Stimulated activated CD8-positive, alpha-beta memory T cell treated with anti-CD3 and anti-CD28 coated beads, Interleukin-15, amount 100 ng/mL, for 48 hours (primary cell): ENCODE measurements at regions not wholly inside any gene's neighbourhood (a gene's known extent, or its start where the extent isn't known, plus 50 kb on each side); places are given as distances from the start of the nearest gene placed in this dataset.

ENCODE experiments used
- DNase-seq, 2 donors: peaks; one replicate each; pipeline ENCODE4 v3.0.0-alpha.2; 2020; ENCODE audit warnings: low read depth in 2 of 2

DNA sequence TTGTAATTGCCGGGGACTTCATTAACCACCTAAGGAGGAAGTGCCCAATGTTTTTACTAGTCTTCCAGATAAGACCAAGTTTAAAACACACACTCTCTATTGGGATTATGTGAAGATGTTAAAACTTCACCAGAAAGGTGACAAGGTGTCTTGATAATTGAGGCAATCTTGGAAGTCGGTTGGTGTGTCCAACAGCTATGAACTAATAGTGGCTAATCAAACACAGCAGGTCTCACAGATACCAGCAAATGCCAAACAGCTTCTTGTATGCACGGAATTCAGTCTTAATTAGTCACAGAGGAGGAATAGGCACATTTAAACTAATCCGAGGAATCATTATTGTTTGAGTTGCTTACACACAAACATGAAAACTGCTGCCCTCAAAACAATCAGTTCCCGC is 214.5 kb downstream of the SEC61B start:
- DNase-seq, result no peak

- no peak for DNase-seq
Measured at GRCh38 chr9:99437145-99437544, 215.1 kb downstream of the SEC61B start.

GRCh38 chr9:99438596-99438995 is 216.5 kb downstream of the SEC61B start:
- no peak for DNase-seq

DNA sequence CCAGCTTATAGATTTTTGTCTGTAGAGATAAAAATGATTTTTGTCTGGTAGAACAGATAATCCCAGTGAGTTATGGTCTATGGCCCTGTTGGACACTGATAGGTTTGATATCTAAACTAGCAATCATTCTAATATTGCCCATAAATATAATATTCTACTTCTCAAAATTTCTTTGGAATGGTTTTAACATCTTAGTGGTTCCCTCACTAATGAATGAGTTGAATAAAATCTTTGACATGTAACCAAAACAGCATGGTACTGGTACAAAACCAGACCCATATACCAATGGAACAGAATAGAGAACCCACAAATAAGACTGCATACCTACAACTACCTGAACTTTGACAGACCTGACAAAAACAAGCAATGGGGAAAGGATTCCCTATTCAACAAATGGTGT is 219.7 kb downstream of the SEC61B start:
- DNase-seq, result no peak

DNA sequence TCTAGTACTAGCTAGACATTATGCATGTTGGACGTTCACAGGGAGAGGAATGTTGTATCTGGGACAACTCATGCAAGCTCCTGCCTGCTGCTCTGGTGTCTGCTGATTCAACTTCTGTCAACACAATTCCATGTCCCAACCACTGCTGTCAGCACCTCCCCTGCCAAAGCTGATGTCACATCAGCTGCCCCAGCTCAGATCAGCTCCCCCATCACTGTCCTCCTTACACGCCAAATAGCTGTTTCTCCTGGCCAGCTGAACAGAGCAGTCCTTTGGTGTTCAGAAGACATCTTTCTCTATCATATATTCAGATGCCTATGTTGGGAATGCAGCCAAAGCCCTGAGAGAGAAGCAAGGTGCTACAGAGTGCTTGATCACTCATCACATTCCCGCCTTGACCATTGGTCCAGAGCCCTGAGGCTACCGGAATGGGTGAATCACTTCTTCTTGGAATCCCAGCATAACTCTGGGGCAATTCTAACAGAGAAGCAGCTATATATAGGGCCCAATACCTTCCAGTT is 223.3 kb downstream of the SEC61B start:
- DNase-seq, result no peak

DNA sequence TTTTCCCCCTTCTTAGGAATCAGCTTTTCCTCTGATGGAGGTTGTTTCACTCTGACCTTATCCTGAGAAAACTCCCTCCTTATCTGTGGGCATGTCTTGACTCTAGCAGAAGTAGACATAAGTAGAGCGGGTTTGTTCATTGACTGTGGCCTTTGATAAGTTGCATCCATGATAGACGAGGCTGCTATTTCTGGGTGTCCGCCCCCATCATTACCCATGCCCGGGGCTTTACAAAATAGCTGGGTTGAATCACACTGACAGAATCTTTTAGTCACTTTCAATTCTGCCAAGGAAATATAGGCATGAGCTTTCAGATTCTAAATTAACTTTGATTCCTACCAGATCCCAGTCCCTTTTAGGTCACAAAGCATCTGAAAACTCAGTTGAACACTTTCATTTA is 223.8 kb downstream of the SEC61B start:
- no peak for DNase-seq

GRCh38 chr9:99447951-99448350 is 225.9 kb downstream of the SEC61B start:
- DNase-seq, result no peak

- no peak for DNase-seq
Measured at GRCh38 chr9:99449726-99450125, 227.6 kb downstream of the SEC61B start.

GRCh38 chr9:99451112-99451606 is 229.1 kb downstream of the SEC61B start:
- DNase-seq, result no peak

GRCh38 chr9:99457406-99457805 is 235.3 kb downstream of the SEC61B start:
- no peak for DNase-seq

GRCh38 chr9:99457981-99458380 is 235.9 kb downstream of the SEC61B start:
- DNase-seq, result no peak

- DNase-seq, result no peak
Measured at GRCh38 chr9:99459919-99460318, 237.8 kb downstream of the SEC61B start.

DNA sequence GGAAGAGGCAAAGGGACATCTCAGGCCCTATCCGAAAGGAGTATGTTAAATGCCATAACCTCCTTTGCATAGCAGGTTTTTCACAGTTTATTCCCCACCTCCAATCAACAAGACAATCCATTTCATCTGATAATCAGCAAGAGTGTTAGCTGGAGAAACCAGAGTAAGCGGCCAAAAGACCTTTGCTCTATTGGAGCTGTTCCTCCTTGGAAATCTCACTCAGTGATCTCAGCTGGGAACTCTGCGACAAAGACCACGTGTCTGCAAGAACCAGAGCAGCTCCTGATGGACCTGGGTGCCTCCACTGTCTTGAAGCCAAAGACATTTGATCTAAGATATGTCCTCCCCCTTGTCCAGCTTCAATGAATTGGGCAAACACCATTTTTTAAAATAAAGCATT is 241.0 kb downstream of the SEC61B start:
- DNase-seq, result no peak

- no peak for DNase-seq
Measured at GRCh38 chr9:99464568-99464967, 242.5 kb downstream of the SEC61B start.

DNA sequence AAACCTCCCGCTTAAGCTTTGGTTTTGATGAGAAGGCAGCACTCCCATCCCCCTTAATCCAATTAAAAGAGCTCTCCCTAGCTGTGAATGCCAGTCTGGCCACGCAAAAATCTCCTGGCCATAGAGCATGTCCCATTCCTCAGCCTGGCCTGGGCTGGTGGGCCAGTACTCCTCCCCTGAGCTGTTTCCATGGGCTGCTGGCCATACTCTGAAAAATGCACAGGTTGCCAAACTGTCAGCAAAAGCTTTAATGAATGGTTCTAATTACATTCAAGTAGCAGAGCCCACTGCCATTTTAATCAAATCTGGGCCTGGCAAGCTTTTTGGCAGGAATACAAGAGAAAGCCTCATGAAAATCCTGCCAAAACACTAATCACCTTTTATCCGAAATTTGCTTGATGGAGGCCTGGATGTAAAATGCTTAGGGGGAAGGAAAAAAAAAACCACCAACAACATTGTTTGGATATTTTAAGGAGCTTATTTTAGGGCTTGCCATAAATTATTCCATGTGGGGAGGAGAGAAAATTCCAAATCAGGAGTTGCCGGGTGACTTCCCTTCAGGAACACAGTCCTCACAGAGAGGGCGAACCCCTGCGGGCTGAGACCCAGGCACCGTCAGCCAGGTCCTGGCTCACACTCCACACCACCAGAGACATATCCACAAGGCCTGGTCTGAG is 243.3 kb downstream of the SEC61B start:
- no peak for DNase-seq

DNA sequence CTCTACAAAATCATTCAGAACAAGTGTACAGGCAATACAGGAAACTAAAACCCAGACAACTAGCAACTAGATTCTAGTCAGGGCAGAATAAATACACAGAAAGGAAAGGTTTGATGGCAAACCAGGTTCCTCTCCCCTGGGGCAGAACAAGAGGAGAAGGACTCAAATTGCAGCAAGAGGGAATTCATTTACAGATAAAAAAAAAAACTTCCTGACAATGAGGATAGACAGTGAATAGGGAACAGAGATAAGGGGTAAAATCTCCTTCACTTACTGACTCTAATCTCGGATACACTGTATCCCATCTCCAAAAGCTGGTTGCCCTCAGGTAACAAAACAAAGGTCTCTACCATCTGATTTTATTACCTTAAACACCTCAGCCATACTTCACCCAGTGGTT is 244.0 kb downstream of the SEC61B start:
- DNase-seq, result no peak

- no peak for DNase-seq
Measured at GRCh38 chr9:99466781-99467180, 244.7 kb downstream of the SEC61B start.

- DNase-seq, result no peak
Measured at GRCh38 chr9:99471033-99471432, 249.0 kb downstream of the SEC61B start.

DNA sequence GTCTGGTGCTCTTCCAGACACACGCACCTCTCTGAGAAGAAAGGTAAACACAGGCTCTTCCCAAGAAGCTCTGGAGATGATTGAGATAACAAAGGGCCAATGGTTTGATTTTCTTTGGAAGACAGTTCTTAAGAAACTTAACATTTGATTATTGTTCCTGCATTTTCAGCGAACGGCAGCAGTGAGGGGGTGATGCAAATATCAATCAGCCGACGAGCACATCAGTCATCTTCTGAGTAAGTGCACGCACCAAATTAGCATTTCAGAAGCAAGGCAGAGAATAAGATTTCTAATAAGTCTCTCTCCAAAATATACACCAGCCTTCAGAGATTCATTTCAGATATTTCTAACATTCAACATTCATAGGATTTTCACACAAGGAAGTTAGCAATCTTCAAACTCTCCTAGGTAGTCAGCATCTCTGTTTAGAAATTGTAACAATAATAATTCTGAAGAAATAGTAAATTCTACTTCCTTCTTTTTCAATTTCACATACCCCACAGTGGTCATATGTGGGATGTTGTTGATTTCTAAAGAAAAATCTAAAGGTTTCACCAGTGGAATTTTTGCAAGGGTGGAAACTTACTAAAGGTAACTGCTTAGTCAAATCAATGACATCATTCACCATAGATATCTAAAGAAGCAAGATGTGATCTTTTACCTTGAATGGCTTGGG is 250.3 kb downstream of the SEC61B start:
- peak in 1 of 2 donors; percentile 2 for DNase-seq

- DNase-seq, result no peak
Measured at GRCh38 chr9:99472916-99473245, 250.8 kb downstream of the SEC61B start.

GRCh38 chr9:99474186-99474585 is 252.1 kb downstream of the SEC61B start:
- no peak for DNase-seq

GRCh38 chr9:99475401-99476065 is 253.5 kb downstream of the SEC61B start:
- no peak for DNase-seq

GRCh38 chr9:99478469-99479027 is 256.5 kb downstream of the SEC61B start:
- DNase-seq, result no peak
